RPMI7951 (cell line): ENCODE measurements at regions not wholly inside any gene's neighbourhood (a gene's known extent, or its start where the extent isn't known, plus 50 kb on each side); places are given as distances from the start of the nearest gene placed in this dataset.
"Not testable (repeated sequence)": the region's sequence is repeated elsewhere in the genome, so short reads cannot be mapped to it uniquely, and the experiment has no call there.

Experiments
- DNase-seq: peaks from one replicate; pipeline ENCODE4 v3.0.0-alpha.2; 2012; ENCODE audit warnings: low read depth

GRCh38 chr11:89545691-89546090 lies 54.5 kb upstream of the NOX4 start:
- DNase-seq, result no peak

- not testable (repeated sequence) for DNase-seq
Measured at GRCh38 chr11:89555781-89556180, 64.6 kb upstream of the NOX4 start.

GRCh38 chr11:89556731-89557707 lies 65.8 kb upstream of the NOX4 start:
- DNase-seq, result not testable (repeated sequence)

GRCh38 chr11:89560598-89560997 lies 69.4 kb upstream of the NOX4 start:
- DNase-seq, result not testable (repeated sequence)

GRCh38 chr11:89562731-89563130 lies 71.6 kb upstream of the NOX4 start:
- not testable (repeated sequence) for DNase-seq

- no peak for DNase-seq
Measured at GRCh38 chr11:89566972-89567371, 75.8 kb upstream of the NOX4 start.

GRCh38 chr11:89569387-89569786 lies 78.2 kb upstream of the NOX4 start:
- not testable (repeated sequence) for DNase-seq

GRCh38 chr11:89571706-89572105 lies 80.5 kb upstream of the NOX4 start:
- DNase-seq, result not testable (repeated sequence)

GRCh38 chr11:89575846-89576245 lies 84.7 kb upstream of the NOX4 start:
- not testable (repeated sequence) for DNase-seq

GRCh38 chr11:89577428-89577827 lies 86.3 kb upstream of the NOX4 start:
- not testable (repeated sequence) for DNase-seq

- no peak for DNase-seq
Measured at GRCh38 chr11:89583580-89583979, 92.4 kb upstream of the NOX4 start.

- DNase-seq, result not testable (repeated sequence)
Measured at GRCh38 chr11:89585046-89585445, 93.9 kb upstream of the NOX4 start.

- DNase-seq, result not testable (repeated sequence)
Measured at GRCh38 chr11:89585471-89585870, 94.3 kb upstream of the NOX4 start.

- DNase-seq, result not testable (repeated sequence)
Measured at GRCh38 chr11:89589413-89589812, 98.2 kb upstream of the NOX4 start.

- DNase-seq, result peak; percentile 37
Measured at GRCh38 chr11:89590008-89590632, 98.9 kb upstream of the NOX4 start.

- peak; percentile 42 for DNase-seq
Measured at GRCh38 chr11:89601263-89601662, 108.8 kb upstream of the TRIM77 start.

- no peak for DNase-seq
Measured at GRCh38 chr11:89604281-89604680, 105.8 kb upstream of the TRIM77 start.

- peak; percentile 72 for DNase-seq
Measured at GRCh38 chr11:89606845-89607244, 103.3 kb upstream of the TRIM77 start.

- peak; percentile 23 for DNase-seq
Measured at GRCh38 chr11:89607497-89607896, 102.6 kb upstream of the TRIM77 start.

- no peak for DNase-seq
Measured at GRCh38 chr11:89608234-89608966, 101.7 kb upstream of the TRIM77 start.

- DNase-seq, result no peak
Measured at GRCh38 chr11:89612096-89612495, 98.0 kb upstream of the TRIM77 start.

- DNase-seq, result no peak
Measured at GRCh38 chr11:89613911-89614310, 96.2 kb upstream of the TRIM77 start.
